Neural cell (in vitro differentiated cells): ENCODE measurements at regions not wholly inside any gene's neighbourhood (a gene's known extent, or its start where the extent isn't known, plus 50 kb on each side); places are given as distances from the start of the nearest gene placed in this dataset.

Experiments
- H2AFZ ChIP-seq: fragments of 200-600, 300-800 bp; sonication (generic), shearing (Covaris generic); 2 replicates; pipeline ENCODE4 v1.6.0; 2014; ENCODE audit warnings: low read depth, mild to moderate bottlenecking, antibody characterized with exemption, low read length, moderate library complexity
- H3F3A ChIP-seq: fragments of 200-600 bp; shearing (Covaris generic); 2 replicates; pipeline ENCODE4 v1.6.1; 2016; ENCODE audit warnings: mild to moderate bottlenecking, moderate library complexity, mixed read lengths, antibody characterized with exemption, low read length; ENCODE audit not compliant: insufficient read depth, poor library complexity, severe bottlenecking
- H3K27ac ChIP-seq: fragments of 200-600, 300-800 bp; sonication (generic), shearing (Covaris generic); 2 replicates; pipeline ENCODE4 v1.5.1; 2014; ENCODE audit warnings: mild to moderate bottlenecking, low read length, moderate library complexity
- H3K27me3 ChIP-seq: fragments of 300-800, 200-600 bp; sonication (generic), shearing (Covaris generic); 2 replicates; pipeline ENCODE4 v1.6.0; 2014; ENCODE audit warnings: mild to moderate bottlenecking, low read depth, low read length, moderate library complexity; ENCODE audit not compliant: insufficient read depth
- H3K36me3 ChIP-seq: fragments of 300-800, 200-600 bp; sonication (generic), shearing (Covaris generic); 2 replicates; pipeline ENCODE4 v1.5.1; 2014; ENCODE audit warnings: mild to moderate bottlenecking, antibody characterized with exemption, low read length, moderate library complexity; ENCODE audit not compliant: insufficient read depth
- H3K4me2 ChIP-seq: fragments of 300-800, 200-600 bp; sonication (generic), shearing (Covaris generic); 2 replicates; pipeline ENCODE4 v1.6.0; 2014; ENCODE audit warnings: mild to moderate bottlenecking, low read length
- H3K4me3 ChIP-seq: fragments of 300-800, 200-600 bp; sonication (generic), shearing (Covaris generic); 2 replicates; pipeline ENCODE4 v1.5.1; 2014; ENCODE audit warnings: mild to moderate bottlenecking, low read length, moderate library complexity
- H3K79me2 ChIP-seq: fragments of 200-600 bp; shearing (Covaris generic); replicated peaks from 2 replicates; pipeline ENCODE4 v1.6.0; 2014; ENCODE audit warnings: mild to moderate bottlenecking, low read length, moderate library complexity; ENCODE audit not compliant: insufficient read depth
- H3K9ac ChIP-seq: fragments of 300-800, 200-600 bp; sonication (generic), shearing (Covaris generic); 2 replicates; pipeline ENCODE4 v1.6.1; 2016; ENCODE audit warnings: mild to moderate bottlenecking, low read length, mixed read lengths
- H3K9me2 ChIP-seq: fragments of 200-600 bp; shearing (Covaris generic); 2 replicates; pipeline ENCODE4 v1.6.1; 2016; ENCODE audit warnings: mild to moderate bottlenecking, low read length, mixed read lengths; ENCODE audit not compliant: insufficient read depth
- H3K9me3 ChIP-seq: fragments of 200-600, 300-800 bp; sonication (generic), shearing (Covaris generic); 2 replicates; pipeline ENCODE4 v1.6.1; 2016; ENCODE audit warnings: mild to moderate bottlenecking, mixed run types, low read length, moderate library complexity, mixed read lengths
- H4K20me1 ChIP-seq: fragments of 200-600 bp; shearing (Covaris generic); 2 replicates; pipeline ENCODE4 v1.6.1; 2016; ENCODE audit warnings: mild to moderate bottlenecking, mixed run types; ENCODE audit not compliant: insufficient read depth
- EZH2 ChIP-seq: fragments of 200-600, 300-800 bp; shearing (Covaris generic), sonication (generic); IDR thresholded peaks from 2 replicates; pipeline ENCODE4 v1.6.1; 2014; ENCODE audit warnings: antibody characterized with exemption, low read length, borderline replicate concordance, mild to moderate bottlenecking; ENCODE audit not compliant: insufficient read depth, poor library complexity, severe bottlenecking
- MXI1 ChIP-seq: fragments of 450-650 bp; conservative IDR thresholded peaks from 2 replicates; pipeline ENCODE4 v1.6.1; 2014; ENCODE audit warnings: antibody characterized with exemption, mild to moderate bottlenecking; ENCODE audit not compliant: poor library complexity, severe bottlenecking
- POLR2AphosphoS5 ChIP-seq: IDR thresholded peaks from 2 replicates; pipeline ENCODE4 v1.6.1; 2012
- RAD21 ChIP-seq: fragments of 450-650 bp; conservative IDR thresholded peaks from 2 replicates; pipeline ENCODE4 v1.6.1; 2014; ENCODE audit warnings: antibody characterized with exemption, mild to moderate bottlenecking, moderate library complexity
- TF ChIP-seq, protein P1 (sequence below): fragments of 450-650 bp; IDR thresholded peaks from 2 replicates; pipeline ENCODE4 v1.5.1; 2014; ENCODE audit warnings: antibody characterized with exemption, mild to moderate bottlenecking, moderate library complexity; ENCODE audit not compliant: poor library complexity, severe bottlenecking
- TF ChIP-seq, protein P2 (sequence below): IDR thresholded peaks from 2 replicates; pipeline ENCODE4 v1.6.1; 2012; ENCODE audit warnings: borderline replicate concordance

DNA sequence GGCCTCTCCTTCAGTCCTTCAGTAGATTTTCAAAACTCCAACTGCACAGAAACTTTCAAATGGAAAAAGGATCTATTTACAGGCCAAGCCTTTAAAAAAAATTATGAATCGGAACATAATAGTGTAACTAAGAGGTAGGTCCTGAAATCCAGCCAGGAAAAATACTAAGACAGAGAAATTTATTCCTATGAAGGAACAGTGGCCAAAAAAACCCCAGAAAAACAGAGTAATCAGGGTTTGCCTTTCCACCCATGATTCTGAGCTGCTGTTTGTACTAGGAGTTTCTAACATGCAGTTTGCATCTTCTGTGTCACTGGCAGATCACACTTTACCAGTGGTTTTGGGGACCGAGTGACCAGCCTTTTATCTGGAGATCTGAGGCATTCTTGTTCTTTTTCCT is 93.1 kb upstream of the TMED7 start:
- Histone ChIP-seq H3K27ac (no peak overlapping the region), H2AFZ (no peak overlapping the region)
- TF ChIP-seq RAD21 (no peak), EZH2 (no peak), POLR2AphosphoS5 (no peak), MXI1 (no peak)
- TF ChIP-seq, protein P1, sequence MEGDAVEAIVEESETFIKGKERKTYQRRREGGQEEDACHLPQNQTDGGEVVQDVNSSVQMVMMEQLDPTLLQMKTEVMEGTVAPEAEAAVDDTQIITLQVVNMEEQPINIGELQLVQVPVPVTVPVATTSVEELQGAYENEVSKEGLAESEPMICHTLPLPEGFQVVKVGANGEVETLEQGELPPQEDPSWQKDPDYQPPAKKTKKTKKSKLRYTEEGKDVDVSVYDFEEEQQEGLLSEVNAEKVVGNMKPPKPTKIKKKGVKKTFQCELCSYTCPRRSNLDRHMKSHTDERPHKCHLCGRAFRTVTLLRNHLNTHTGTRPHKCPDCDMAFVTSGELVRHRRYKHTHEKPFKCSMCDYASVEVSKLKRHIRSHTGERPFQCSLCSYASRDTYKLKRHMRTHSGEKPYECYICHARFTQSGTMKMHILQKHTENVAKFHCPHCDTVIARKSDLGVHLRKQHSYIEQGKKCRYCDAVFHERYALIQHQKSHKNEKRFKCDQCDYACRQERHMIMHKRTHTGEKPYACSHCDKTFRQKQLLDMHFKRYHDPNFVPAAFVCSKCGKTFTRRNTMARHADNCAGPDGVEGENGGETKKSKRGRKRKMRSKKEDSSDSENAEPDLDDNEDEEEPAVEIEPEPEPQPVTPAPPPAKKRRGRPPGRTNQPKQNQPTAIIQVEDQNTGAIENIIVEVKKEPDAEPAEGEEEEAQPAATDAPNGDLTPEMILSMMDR, result no peak
- TF ChIP-seq, protein P2, sequence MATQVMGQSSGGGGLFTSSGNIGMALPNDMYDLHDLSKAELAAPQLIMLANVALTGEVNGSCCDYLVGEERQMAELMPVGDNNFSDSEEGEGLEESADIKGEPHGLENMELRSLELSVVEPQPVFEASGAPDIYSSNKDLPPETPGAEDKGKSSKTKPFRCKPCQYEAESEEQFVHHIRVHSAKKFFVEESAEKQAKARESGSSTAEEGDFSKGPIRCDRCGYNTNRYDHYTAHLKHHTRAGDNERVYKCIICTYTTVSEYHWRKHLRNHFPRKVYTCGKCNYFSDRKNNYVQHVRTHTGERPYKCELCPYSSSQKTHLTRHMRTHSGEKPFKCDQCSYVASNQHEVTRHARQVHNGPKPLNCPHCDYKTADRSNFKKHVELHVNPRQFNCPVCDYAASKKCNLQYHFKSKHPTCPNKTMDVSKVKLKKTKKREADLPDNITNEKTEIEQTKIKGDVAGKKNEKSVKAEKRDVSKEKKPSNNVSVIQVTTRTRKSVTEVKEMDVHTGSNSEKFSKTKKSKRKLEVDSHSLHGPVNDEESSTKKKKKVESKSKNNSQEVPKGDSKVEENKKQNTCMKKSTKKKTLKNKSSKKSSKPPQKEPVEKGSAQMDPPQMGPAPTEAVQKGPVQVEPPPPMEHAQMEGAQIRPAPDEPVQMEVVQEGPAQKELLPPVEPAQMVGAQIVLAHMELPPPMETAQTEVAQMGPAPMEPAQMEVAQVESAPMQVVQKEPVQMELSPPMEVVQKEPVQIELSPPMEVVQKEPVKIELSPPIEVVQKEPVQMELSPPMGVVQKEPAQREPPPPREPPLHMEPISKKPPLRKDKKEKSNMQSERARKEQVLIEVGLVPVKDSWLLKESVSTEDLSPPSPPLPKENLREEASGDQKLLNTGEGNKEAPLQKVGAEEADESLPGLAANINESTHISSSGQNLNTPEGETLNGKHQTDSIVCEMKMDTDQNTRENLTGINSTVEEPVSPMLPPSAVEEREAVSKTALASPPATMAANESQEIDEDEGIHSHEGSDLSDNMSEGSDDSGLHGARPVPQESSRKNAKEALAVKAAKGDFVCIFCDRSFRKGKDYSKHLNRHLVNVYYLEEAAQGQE, result no peak

DNA sequence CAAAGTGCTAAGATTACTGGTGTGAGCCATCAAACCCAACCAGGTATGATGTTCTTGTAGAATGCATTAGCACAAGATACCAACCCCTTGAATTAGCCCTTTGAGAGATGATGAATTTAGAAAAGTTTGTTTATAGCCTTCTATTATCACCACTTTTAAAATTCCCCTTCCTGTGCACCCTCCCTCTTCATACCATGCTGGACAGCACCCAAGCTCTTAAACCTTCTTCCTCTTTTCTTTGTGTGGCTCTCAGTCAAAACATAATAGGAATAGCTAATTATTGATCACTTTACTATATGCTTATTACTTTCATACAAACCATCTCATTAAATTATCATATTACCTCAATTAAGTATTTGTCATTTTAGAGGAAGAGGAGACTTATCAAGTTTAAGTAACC is 87.6 kb upstream of the TMED7 start:
- H3F3A ChIP-seq, result no peaks in the 10 kb centered on the region
- no peaks in the 10 kb centered on the region for H3K36me3 ChIP-seq
- no peak overlapping the region for H3K27ac ChIP-seq
- no peaks in the 10 kb centered on the region for H3K79me2 ChIP-seq
- H3K9me3 ChIP-seq, result no peaks in the 10 kb centered on the region
- no peak overlapping the region for H3K9ac ChIP-seq
- no peaks in the 10 kb centered on the region for H3K9me2 ChIP-seq
- H3K4me2 ChIP-seq, result no peak overlapping the region
- TF ChIP-seq POLR2AphosphoS5, result no peak
- TF ChIP-seq RAD21, result no peak
- TF ChIP-seq MXI1, result no peak
- TF ChIP-seq, protein P2, result no peak
- TF ChIP-seq, protein P1, result no peak
- H3K27me3 ChIP-seq, result no peaks in the 10 kb centered on the region
- H2AFZ ChIP-seq, result no peak overlapping the region
- H3K4me3 ChIP-seq, result no peak overlapping the region
- H4K20me1 ChIP-seq, result no peaks in the 10 kb centered on the region

More for the DNA sequence above, 93.1 kb upstream of the TMED7 start:
- H3F3A ChIP-seq, result no peaks in the 10 kb centered on the region
- H3K9me2 ChIP-seq, result no peaks in the 10 kb centered on the region
- H3K27me3 ChIP-seq, result no peaks in the 10 kb centered on the region
- H3K79me2 ChIP-seq, result no peaks in the 10 kb centered on the region
- H4K20me1 ChIP-seq, result no peaks in the 10 kb centered on the region
- no peaks in the 10 kb centered on the region for H3K9me3 ChIP-seq
- H3K9ac ChIP-seq, result no peak overlapping the region
- no peaks in the 10 kb centered on the region for H3K36me3 ChIP-seq
- H3K4me2 ChIP-seq, result no peak overlapping the region
- no peak overlapping the region for H3K4me3 ChIP-seq
